GM12892 (cell line): ENCODE measurements at regions not wholly inside any gene's neighbourhood (a gene's known extent, or its start where the extent isn't known, plus 50 kb on each side); places are given as distances from the start of the nearest gene placed in this dataset.

ENCODE experiments used
- DNase-seq: peaks from one replicate; pipeline ENCODE4 v3.0.0; 2011; ENCODE audit not compliant: insufficient read length
- FAIRE-seq: peaks from 2 replicates; lab custom pipeline; 2011; peaks lifted over from hg19 to GRCh38; lab: Jason Lieb, UNC
- POLR2A ChIP-seq: IDR thresholded peaks from 2 replicates; pipeline ENCODE4 v1.6.1; 2011; ENCODE audit warnings: low read depth, low read length, control low read depth
- POLR2AphosphoS5 ChIP-seq: IDR thresholded peaks from 2 replicates; pipeline ENCODE4 v1.6.1; 2011; ENCODE audit warnings: low read depth, low read length, control low read depth
- TAF1 ChIP-seq: IDR thresholded peaks from 2 replicates; pipeline ENCODE4 v1.6.1; 2011; ENCODE audit warnings: low read depth, mild to moderate bottlenecking, control low read depth, low read length, borderline replicate concordance

DNA sequence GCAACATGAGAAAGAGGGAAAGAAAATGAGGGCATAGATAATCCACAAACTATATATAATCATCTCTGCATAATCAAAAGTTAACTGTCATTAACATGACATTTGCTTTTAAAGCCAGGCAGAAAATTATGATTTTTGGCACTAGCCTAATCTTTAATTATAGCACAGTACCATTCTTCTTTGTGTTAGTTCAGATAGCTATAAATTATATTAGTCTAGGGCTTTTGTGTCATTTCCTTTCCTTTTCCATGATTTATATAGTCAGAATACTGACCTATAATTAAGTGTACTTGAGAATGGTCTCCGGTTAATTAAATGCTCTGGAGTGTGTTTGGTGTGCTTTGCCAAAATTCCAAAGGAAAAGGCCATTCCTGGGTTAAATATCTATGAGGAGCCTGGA lies 441.9 kb upstream of the THRB start:
- TF ChIP-seq TAF1 = no peak
- TF ChIP-seq POLR2AphosphoS5 = no peak
- TF ChIP-seq POLR2A = no peak
- no peak for FAIRE-seq
- no peak for DNase-seq

DNA sequence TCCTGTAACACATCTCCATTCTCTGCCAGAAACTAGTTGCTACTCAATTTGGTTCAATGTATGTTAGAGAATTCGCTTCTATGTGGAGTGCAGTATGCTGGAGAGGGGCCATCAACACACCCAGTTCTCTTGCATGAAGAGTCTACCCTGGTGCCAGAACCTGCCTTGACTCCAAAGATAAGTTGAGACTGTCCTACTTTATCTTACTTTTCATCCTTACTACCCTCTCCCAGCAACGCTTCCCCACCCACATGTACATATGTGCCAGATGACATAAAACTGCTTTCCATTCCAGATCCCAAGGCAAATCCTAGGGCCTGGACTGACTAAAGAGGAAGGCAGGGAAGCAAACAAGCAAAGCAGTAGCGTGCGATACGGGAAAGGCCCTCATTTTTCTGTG lies 442.6 kb upstream of the THRB start:
- no peak for FAIRE-seq
- TF ChIP-seq TAF1 = no peak
- no peak for TF ChIP-seq POLR2A
- TF ChIP-seq POLR2AphosphoS5 = no peak
- DNase-seq = no peak

DNA sequence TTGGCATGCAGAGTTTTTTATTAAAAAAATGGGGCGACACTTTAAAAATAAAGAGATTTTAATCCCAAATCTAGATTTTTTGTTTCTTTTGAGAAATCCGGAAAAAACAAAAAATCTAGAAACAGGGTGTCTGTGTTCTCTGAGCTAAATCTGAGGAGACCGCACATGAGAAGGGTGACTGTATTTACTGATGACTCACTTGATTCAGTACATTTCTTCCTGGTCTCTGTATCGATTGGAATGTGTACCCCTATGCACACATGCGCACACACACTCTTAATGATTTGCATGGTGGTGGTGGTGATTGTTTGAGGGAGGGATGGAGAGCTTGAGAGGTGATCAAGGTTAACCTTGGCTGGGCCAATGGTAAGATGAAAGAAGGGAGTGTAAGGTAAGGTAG lies 443.1 kb upstream of the THRB start:
- no peak for FAIRE-seq

GRCh38 chr3:24943961-24944360 lies 449.3 kb upstream of the THRB start:
- no peak for DNase-seq
- FAIRE-seq = no peak
- TF ChIP-seq TAF1 (no peak), POLR2AphosphoS5 (no peak), POLR2A (no peak)

More for the DNA sequence above, 443.1 kb upstream of the THRB start:
- TF ChIP-seq POLR2A (no peak), POLR2AphosphoS5 (no peak), TAF1 (no peak)
- DNase-seq = no peak

DNA sequence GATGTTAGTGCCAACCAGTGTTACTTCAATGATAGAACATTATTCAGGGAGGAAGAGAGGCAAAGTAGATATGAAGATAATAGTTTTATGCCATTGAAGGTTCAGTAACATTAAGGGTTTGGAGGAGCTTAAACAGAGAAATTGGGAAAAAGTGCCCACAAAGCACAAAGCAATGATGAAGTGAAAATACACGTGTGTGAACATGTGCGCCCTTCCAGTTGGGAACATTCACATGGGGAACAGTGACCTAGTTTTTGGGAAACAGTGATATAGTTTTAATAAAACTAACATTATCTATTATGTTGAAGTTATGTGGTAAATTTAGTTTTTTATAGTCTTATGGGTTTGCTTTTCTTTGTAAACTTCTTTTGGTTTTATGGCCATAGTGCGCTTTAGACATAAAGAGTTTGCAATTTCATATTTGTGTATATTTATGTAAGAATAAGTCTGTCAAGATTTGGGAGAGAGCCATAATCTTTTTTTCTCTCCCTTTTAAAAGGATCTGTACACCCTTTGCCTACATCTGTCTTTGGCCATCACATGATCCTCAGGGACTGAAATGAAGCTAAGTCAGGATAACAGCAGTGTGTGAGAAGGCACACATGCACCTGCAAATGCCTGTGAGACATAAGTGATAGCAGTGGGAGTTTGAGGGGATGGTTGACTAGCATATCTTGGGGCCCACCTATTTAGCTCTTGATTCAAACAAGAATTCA lies 450.3 kb upstream of the THRB start:
- DNase-seq (no peak), FAIRE-seq (no peak)
- TF ChIP-seq POLR2A (no peak), TAF1 (no peak), POLR2AphosphoS5 (no peak)

DNA sequence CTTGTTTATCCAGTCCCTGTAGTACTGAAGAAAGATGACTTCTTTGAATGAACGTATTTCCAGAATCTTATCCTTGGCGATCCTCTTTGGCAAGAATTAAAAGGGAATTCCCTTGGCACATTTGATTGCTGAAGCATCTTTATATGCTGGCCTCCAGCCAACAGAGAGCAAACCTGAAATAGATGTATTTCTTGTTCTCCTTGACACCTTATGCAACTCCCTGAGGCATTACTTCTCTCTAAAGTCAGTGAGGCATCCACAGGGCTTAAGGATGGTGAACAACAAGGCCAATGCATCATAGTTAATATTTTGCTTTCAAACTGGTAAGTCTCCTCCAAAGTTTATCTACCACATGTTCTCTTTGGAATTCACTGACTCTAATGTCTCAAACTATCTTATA lies 450.9 kb upstream of the THRB start:
- DNase-seq (no peak), FAIRE-seq (no peak)
- TF ChIP-seq POLR2AphosphoS5 (no peak), POLR2A (no peak), TAF1 (no peak)

GRCh38 chr3:24947103-24947502 lies 452.5 kb upstream of the THRB start:
- FAIRE-seq (no peak), DNase-seq (no peak)
- no peak for TF ChIP-seq POLR2AphosphoS5
- TF ChIP-seq TAF1 = no peak
- no peak for TF ChIP-seq POLR2A

GRCh38 chr3:24951180-24951579 lies 456.5 kb upstream of the THRB start:
- DNase-seq = no peak
- TF ChIP-seq TAF1 (no peak), POLR2AphosphoS5 (no peak)
- no peak for FAIRE-seq

DNA sequence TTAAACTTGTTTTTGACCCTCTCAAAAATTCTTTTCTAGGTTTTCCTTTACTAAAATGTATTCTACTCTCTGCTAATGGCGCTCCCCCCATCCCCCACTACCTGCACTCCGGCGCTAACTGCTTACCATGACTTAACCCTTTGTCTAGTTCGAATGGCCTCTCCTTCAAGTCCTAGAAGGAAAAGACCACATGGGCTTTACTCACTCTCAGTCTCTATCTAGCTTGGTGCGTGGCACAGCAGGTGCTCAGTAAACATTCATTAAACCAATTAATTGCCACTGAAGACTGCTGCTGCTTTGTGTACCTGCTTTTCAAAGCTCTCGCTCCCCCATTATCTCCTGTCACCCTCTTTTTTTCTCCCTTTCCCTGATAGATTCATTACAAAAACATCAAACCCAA lies 457.7 kb upstream of the THRB start:
- DNase-seq (no peak), FAIRE-seq (no peak)
- TF ChIP-seq POLR2A = no peak
- no peak for TF ChIP-seq POLR2AphosphoS5
- no peak for TF ChIP-seq TAF1

- no peak for FAIRE-seq
- TF ChIP-seq TAF1 (no peak), POLR2AphosphoS5 (no peak), POLR2A (no peak)
- DNase-seq = no peak
Measured at GRCh38 chr3:24953060-24953771, 458.6 kb upstream of the THRB start.

GRCh38 chr3:24956613-24957012 lies 462.0 kb upstream of the THRB start:
- TF ChIP-seq TAF1 (no peak), POLR2AphosphoS5 (no peak), POLR2A (no peak)
- FAIRE-seq = no peak
- no peak for DNase-seq

GRCh38 chr3:24958271-24958670 lies 463.6 kb upstream of the THRB start:
- FAIRE-seq (no peak), DNase-seq (no peak)
- TF ChIP-seq TAF1 (no peak), POLR2AphosphoS5 (no peak), POLR2A (no peak)
